Astrocyte (in vitro differentiated cells and primary cell): ENCODE measurements at regions not wholly inside any gene's neighbourhood (a gene's known extent, or its start where the extent isn't known, plus 50 kb on each side); places are given as distances from the start of the nearest gene placed in this dataset.

Experiments
- CTCF ChIP-seq: IDR thresholded peaks from 2 replicates; pipeline ENCODE4 v1.5.1; 2011; ENCODE audit warnings: low read depth, mild to moderate bottlenecking, inconsistent platforms, low read length, moderate library complexity; ENCODE audit not compliant: insufficient read depth
- EZH2 ChIP-seq: IDR thresholded peaks from 2 replicates; pipeline ENCODE4 v1.6.1; 2012; ENCODE audit warnings: mild to moderate bottlenecking, low read length, inconsistent platforms; ENCODE audit not compliant: insufficient read depth

DNA sequence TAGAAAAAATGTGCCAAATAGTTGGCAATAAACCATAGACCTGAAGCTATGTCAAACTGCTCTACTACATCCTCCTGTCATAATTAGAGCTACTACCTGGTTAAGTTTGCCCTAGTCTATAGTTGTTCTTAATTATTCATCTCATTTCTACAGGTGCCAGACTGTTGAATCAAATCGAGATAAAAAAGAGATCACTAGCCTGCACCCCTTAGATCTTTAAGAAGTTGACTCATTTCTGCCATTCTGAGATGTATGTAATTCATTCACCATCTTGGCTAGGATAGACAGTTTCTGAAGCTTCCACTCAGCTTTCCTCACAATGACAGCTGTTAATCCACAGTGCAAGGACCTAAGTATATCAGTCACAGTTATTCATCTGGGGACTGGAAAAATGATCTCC is 452.1 kb upstream of the BOD1L1 start:
- TF ChIP-seq EZH2 = no peak
- TF ChIP-seq CTCF = no peak
